ENCODE measurements at regions not wholly inside any gene's neighbourhood (a gene's known extent, or its start where the extent isn't known, plus 50 kb on each side); places are given as distances from the start of the nearest gene placed in this dataset.

- no peak for DNase-seq
Measured at GRCh38 chr5:32503261-32503660, 58.7 kb upstream of the ZFR start.

GRCh38 chr5:32501071-32502002 lies 56.8 kb upstream of the ZFR start:
- no peak for DNase-seq

GRCh38 chr5:32500181-32500580 lies 55.6 kb upstream of the ZFR start:
- peak; percentile 13 for DNase-seq

- no peak for DNase-seq
Measured at GRCh38 chr5:32499261-32499660, 54.7 kb upstream of the ZFR start.

- no peak for DNase-seq
Measured at GRCh38 chr5:32498484-32498883, 53.9 kb upstream of the ZFR start.

- no peak for DNase-seq
Measured at GRCh38 chr5:32496104-32496503, 51.6 kb upstream of the ZFR start.

GRCh38 chr5:32494827-32495226 lies 50.3 kb upstream of the ZFR start:
- no peak for DNase-seq
